ENCODE measurements at regions not wholly inside any gene's neighbourhood (a gene's known extent, or its start where the extent isn't known, plus 50 kb on each side); places are given as distances from the start of the nearest gene placed in this dataset.

DNA sequence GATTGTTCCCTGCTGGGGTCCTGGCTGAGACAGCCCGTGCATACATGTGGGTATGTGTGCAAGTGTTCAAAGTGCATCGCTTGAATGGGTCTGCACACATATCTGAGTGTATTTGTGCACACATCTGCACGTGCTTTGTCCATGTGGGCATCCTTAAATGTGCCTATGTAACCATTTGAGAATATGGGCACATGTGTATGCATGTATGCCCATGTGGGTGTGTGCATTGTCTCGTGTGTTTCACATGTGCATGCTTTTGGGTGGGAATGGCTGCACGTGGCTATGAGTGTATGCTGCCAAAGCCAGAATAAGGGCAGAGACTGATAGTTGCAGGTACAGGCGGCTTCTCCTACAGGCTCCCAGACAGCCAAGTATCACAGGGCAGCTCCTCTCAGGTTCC is 107.3 kb downstream of the LHX2 start:
- no peak for TF ChIP-seq ZNF384 (IDR thresholded peaks at IDR 0.05)
- no peak for TF ChIP-seq NFRKB (IDR thresholded peaks at IDR 0.05)
- TF ChIP-seq SP1 (IDR thresholded peaks at IDR 0.05), result no peak
- no peak for TF ChIP-seq CTBP1 (IDR thresholded peaks at IDR 0.05; ENCODE audit: borderline replicate concordance)

Measured in HEK293T (cell line).